Epithelial cell of esophagus (primary cell): ENCODE measurements at regions not wholly inside any gene's neighbourhood (a gene's known extent, or its start where the extent isn't known, plus 50 kb on each side); places are given as distances from the start of the nearest gene placed in this dataset.

Experiments used
- DNase-seq: peaks from one replicate; pipeline ENCODE4 v3.0.0; 2010; ENCODE audit warnings: low read depth
- H3K4me3 ChIP-seq: 2 replicates; pipeline ENCODE4 v1.5.1; 2011; ENCODE audit warnings: mild to moderate bottlenecking, low read length, control low read depth
- CTCF ChIP-seq: IDR thresholded peaks from 2 replicates; pipeline ENCODE4 v1.5.1; 2011; ENCODE audit warnings: low read depth, mild to moderate bottlenecking, low read length, control low read depth, inconsistent platforms; ENCODE audit not compliant: insufficient read depth; ENCODE audit errors: missing control alignments

GRCh38 chr2:56107502-56108220 is 76.1 kb upstream of the CCDC85A start:
- TF ChIP-seq CTCF: no peak
- H3K4me3 ChIP-seq: no peak overlapping the region
- no peak for DNase-seq

- no peak overlapping the region for H3K4me3 ChIP-seq
- peak; percentile 10 for TF ChIP-seq CTCF
- DNase-seq: no peak
Observed at GRCh38 chr2:56108806-56109205, 75.0 kb upstream of the CCDC85A start.

- TF ChIP-seq CTCF: no peak
- H3K4me3 ChIP-seq: no peak overlapping the region
- DNase-seq: no peak
Observed at GRCh38 chr2:56109994-56110393, 73.8 kb upstream of the CCDC85A start.

GRCh38 chr2:56113382-56113975 is 70.3 kb upstream of the CCDC85A start:
- no peak for DNase-seq
- H3K4me3 ChIP-seq: no peak overlapping the region
- no peak for TF ChIP-seq CTCF

- peak; percentile 12 for DNase-seq
- H3K4me3 ChIP-seq: no peak overlapping the region
- TF ChIP-seq CTCF: no peak
Observed at GRCh38 chr2:56117764-56118163, 66.0 kb upstream of the CCDC85A start.

GRCh38 chr2:56118474-56118873 is 65.3 kb upstream of the CCDC85A start:
- no peak for DNase-seq
- no peak overlapping the region for H3K4me3 ChIP-seq
- no peak for TF ChIP-seq CTCF

GRCh38 chr2:56121995-56122394 is 61.8 kb upstream of the CCDC85A start:
- DNase-seq: no peak
- no peak overlapping the region for H3K4me3 ChIP-seq
- no peak for TF ChIP-seq CTCF
